Activated effector memory CD4-positive, alpha-beta T cell treated with anti-CD3 and anti-CD28 coated beads, Interleukin-2, amount 50 U/mL, for 16 hours (primary cell): ENCODE measurements at regions not wholly inside any gene's neighbourhood (a gene's known extent, or its start where the extent isn't known, plus 50 kb on each side); places are given as distances from the start of the nearest gene placed in this dataset.
"Not testable (repeated sequence)": the region's sequence is repeated elsewhere in the genome, so short reads cannot be mapped to it uniquely, and the experiment has no call there.

ENCODE experiments used
- DNase-seq: peaks from one replicate; pipeline ENCODE4 v3.0.0-alpha.2; 2020

GRCh38 chr6:112886415-112886814, 539.3 kb downstream of the RFPL4B start:
- DNase-seq: no peak

GRCh38 chr6:112887424-112887823, 540.3 kb downstream of the RFPL4B start:
- not testable (repeated sequence) for DNase-seq

- DNase-seq: no peak
Measured at GRCh38 chr6:112899541-112899940, 552.4 kb downstream of the RFPL4B start.

- no peak for DNase-seq
Measured at GRCh38 chr6:112903361-112903760, 556.2 kb downstream of the RFPL4B start.

GRCh38 chr6:112906726-112907125, 559.6 kb downstream of the RFPL4B start:
- DNase-seq: no peak

- no peak for DNase-seq
Measured at GRCh38 chr6:112909781-112910180, 562.7 kb downstream of the RFPL4B start.

GRCh38 chr6:112910256-112910655, 563.1 kb downstream of the RFPL4B start:
- DNase-seq: no peak

GRCh38 chr6:112911959-112912358, 564.8 kb downstream of the RFPL4B start:
- DNase-seq: no peak

GRCh38 chr6:112912416-112913101, 565.4 kb downstream of the RFPL4B start:
- no peak for DNase-seq

GRCh38 chr6:112919744-112920143, 572.6 kb downstream of the RFPL4B start:
- not testable (repeated sequence) for DNase-seq

- no peak for DNase-seq
Measured at GRCh38 chr6:112920994-112921393, 573.9 kb downstream of the RFPL4B start.

- no peak for DNase-seq
Measured at GRCh38 chr6:112923940-112924587, 576.9 kb downstream of the RFPL4B start.

- no peak for DNase-seq
Measured at GRCh38 chr6:112925702-112926101, 578.6 kb downstream of the RFPL4B start.

GRCh38 chr6:112927641-112928320, 580.7 kb downstream of the RFPL4B start:
- DNase-seq: no peak

GRCh38 chr6:112929641-112930040, 582.5 kb downstream of the RFPL4B start:
- no peak for DNase-seq

- DNase-seq: no peak
Measured at GRCh38 chr6:112931832-112932231, 584.7 kb downstream of the RFPL4B start.

- DNase-seq: no peak
Measured at GRCh38 chr6:112933947-112934346, 586.8 kb downstream of the RFPL4B start.

GRCh38 chr6:112934433-112935327, 587.5 kb downstream of the RFPL4B start:
- DNase-seq: no peak

- DNase-seq: no peak
Measured at GRCh38 chr6:112935402-112936078, 588.4 kb downstream of the RFPL4B start.

GRCh38 chr6:112936079-112936472, 588.9 kb downstream of the RFPL4B start:
- DNase-seq: no peak

GRCh38 chr6:112936504-112936903, 589.4 kb downstream of the RFPL4B start:
- no peak for DNase-seq

- not testable (repeated sequence) for DNase-seq
Measured at GRCh38 chr6:112937690-112938089, 590.6 kb downstream of the RFPL4B start.
